Effector CD8-positive, alpha-beta T cell (primary cell): ENCODE measurements at regions not wholly inside any gene's neighbourhood (a gene's known extent, or its start where the extent isn't known, plus 50 kb on each side); places are given as distances from the start of the nearest gene placed in this dataset.

Experiments
- DNase-seq: peaks from one replicate; lab custom pipeline; 2025; lab: John Stamatoyannopoulos, UW

DNA sequence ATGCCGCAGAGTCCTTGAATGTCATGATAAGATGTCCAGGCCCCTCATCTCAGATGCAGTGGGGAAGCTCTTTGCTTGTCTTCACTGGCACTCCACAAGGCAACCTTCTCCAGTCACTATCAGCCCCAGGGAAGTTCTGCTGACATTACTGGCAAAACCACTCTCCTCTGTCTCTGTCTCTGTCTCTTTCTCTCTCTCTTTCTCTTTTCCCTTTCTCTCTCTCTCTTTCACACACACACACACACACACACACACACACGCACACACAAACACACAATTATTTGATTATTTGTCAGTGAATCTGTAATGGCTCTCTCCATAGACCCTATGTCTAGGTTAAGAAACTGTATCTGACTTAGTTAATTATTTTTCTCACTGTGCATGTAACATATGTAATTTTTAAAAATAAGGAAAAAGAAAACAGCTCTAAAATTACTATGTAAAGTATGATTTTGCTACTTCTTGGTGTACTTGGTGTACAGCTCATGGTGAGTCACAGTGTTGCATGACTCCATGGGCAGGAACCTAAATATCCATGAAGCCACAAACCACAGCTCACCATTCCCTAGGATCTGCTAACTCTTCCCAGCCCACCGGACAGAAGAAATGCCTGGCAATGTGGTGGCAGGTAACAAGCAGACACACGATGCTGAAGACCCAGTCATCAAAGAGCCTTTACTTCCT is 594.9 kb upstream of the ID2 start:
- no peak for DNase-seq

DNA sequence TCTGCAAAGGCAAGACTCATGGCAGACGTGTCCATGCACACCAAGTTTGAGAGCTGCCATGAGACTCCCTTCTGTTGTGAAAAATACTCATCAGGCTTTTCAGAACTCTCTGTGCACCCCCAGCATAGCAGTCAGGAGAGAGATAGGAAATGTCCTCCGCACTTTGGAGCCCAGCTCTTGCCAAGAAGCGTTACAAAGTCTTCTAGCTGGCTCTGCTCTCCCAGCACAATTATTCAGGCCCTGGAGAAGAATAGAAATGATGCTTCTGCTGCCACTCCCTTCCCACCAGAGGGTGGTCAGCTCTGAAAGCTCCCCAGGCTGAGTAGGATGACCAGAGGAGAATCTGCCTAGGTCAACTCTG is 594.4 kb upstream of the ID2 start:
- DNase-seq = no peak

DNA sequence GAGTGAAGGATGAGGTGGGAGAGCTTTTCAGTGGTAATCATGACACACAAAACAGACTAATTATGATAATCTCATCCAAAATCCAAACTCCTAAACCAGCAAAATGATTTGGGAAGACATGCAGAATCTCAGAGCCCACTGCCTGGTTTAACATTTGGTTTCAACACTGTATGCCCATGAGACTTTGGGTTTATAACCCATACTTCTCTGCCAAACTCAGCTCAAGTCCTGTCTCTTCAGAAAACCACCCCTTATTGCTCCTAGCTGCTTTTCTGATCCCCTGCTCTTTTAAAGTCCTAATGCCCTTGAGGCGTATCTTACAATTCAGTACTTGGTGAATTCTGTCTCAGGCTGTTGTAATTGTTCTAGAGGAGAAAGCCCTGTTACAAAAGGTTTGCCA is 593.0 kb upstream of the ID2 start:
- no peak for DNase-seq

DNA sequence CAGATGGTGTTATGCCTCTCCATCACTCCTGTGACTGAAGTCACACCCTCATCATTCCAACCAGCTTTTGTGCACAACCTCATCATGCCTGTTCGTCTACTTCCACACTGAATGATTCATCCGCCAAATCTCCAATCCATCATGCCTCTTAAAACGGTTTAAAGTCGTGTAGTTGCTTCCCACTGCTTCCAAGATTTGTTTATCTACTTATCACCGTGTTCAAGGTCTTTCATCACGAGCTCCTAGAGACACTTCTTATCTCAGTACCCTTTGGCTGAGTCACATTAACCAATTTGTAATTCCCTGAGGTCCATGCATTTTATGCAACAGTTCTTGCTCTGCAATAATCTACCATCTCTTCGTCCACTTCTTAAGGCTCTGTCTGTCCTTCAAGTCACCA is 592.3 kb upstream of the ID2 start:
- DNase-seq = no peak

DNA sequence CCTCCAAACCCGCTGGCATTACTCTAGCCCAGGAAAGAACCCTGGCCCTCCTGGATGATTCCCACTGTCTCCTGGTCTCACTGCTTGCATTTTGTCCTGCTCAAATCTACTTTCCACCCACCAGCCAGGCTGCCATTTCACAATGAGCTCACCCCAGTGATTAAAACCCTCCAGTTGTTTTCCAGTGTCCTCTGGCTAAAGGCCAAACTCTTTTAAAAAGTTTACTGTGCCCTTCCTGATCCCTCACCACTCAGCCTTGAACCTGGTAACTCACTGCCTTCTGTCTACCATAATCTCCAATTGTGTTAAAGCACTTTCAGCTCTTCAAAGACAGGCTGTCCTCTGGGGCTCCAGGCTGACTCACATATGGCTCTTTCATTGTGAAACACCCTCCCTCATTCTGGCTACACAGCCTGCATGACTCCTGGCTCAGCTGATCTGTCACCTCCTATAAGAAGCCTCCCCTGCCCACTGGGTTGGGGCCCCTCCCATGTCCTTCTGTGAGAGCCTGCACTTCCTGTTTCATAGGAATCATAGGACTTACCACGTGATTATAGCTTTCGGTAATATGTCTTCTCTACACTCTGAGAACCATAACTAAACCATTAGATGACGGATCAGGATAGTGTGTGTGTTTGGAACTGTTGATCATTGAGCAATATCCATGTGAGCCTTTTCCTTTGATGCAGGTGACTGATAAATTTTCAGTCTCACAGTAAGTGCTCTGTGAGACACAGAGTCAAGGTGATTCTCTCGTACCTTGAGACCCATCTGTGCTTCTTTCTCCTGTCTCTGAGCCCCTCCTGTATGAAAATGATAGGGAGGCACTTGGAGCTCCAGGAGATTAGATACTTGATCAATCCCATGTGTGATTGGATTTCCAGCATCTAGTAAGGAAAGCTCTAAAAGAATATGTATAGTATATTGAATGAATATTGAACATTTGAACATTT is 590.8 kb upstream of the ID2 start:
- DNase-seq = no peak

DNA sequence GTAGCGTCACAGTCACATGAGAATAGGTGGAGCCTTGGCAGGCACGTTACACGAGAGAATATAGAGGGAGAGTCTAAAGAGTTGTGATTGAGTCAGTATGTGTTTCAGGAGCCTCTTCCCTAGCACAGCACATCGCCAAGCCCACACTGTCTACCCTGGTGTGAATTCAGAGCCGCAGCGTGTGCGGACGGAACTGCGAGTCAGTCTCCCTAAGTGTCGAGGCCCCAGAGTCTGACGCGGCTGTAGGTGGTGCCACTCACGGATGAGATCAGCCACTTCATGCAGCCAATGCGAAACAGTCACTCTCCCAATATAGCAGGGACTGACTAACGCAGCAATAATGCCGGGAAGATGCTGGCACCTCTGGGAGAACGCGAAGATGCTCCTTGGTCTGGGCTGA is 587.3 kb upstream of the ID2 start:
- no peak for DNase-seq

DNA sequence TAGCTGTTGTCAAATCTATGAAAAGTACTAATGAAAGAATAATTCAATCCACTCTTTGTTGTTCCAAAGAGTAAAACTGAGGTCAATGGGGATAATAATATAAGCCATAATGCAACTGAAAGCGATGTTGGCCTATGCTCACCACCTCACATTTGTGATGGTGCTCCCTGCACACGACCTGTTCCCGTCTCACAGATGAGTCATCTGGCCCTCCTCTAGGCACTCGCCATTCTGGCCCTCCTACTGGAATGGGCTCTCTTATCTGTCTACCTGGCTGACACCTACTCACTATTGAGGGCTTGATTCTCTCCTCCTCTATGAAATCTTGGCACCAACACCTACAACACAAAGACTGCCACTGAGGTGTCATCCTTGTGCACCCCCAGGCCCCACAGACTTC is 585.9 kb upstream of the ID2 start:
- no peak for DNase-seq

DNA sequence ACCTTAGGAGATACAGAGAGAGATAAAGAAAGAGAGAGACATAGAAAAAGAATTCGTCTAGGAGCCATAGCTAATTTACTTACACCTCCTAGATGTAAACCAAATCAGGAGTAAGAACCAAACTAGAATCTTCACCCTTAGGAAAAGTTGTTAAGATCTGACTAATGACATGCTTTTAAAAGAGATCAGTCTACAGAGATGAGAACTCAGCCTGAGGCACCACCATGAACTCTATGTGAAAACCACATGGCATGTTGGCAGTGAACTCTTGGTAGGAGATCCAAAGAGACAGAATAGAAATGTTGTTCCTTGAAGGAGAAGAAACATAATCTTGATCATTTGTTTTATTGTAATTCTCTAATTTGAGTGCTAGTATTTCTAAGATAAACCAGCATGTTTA is 585.4 kb upstream of the ID2 start:
- no peak for DNase-seq

DNA sequence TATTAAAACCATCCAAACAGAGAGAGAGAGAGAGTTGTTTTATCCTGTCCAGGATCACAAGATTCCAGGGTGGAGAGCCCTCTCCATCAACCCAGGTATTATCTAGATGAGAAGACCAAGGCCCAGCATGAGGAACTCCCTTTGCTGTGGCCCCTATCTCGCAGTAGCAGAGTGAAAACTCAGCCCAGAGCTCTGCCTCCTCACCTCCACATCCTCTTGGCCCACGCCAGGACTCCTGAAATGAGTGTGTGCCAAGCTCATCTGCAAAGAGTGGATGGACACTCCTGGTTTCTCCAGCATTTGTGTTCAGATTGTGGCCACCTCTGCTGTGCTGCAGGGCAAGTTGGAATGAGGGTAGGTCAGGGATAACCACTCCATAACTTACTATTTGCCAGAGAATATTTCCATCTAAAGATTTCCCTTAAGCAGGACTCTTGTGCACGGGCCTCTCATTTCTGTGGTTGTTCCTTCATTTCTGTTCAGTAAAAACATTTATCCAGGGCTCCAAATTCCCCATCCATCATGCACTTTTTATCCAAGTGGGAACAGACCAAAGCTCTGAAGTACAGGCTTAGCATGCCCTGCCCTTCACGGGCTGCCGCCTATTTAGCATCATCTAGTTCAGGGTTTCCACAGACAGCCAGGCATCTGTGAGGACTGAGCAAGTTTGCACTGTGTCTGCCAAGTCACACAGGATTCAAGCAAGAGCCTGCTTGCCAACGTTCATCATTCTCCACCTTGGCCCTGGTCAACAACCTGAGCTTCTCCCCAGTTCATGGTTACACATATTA is 583.2 kb upstream of the ID2 start:
- no peak for DNase-seq

DNA sequence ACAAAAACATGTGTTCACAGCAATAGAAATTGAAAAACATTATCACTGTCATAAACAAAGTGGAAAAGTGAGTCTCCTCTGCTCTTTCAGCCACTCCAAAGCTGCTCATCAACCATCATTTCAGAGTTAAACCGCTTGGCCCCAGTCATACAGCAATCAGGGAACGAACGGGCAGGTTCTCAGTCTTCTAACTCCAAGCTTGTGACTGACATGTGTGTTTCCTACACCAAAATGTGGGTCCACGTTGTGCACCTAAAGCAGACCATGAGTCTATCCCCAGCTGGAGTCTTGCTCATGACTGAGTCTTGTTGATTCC is 582.6 kb upstream of the ID2 start:
- no peak for DNase-seq

DNA sequence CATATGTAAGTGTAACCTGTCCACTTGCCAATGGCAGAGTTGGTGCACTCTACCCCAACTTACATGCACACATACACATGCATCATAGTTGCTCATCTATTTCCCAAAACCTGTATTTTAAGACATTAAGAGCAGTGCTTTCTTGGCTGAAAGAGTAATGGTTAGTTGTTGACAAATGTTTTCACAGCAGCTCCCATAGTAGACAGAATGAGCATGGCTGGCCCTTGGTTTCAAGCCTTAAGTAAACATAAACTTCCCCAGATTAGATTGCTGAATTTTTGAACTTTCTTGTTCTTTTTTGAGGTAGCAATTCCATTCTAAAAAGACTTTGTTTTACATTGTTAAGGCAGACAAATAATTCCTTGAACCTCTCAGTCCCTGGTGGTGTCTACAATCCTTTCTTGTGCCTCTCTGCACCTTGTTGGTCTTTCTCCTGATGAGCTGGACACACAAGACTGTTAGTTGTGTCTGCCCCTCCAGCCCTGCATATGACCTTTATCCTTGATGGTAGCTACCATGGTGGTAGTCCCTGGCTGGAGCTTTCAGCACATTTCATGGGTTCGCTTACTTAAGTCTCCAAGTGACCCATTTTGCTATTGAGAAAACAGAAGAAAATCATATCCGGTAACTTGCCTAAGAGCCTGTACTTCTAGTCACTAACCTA is 580.1 kb upstream of the ID2 start:
- DNase-seq = no peak

DNA sequence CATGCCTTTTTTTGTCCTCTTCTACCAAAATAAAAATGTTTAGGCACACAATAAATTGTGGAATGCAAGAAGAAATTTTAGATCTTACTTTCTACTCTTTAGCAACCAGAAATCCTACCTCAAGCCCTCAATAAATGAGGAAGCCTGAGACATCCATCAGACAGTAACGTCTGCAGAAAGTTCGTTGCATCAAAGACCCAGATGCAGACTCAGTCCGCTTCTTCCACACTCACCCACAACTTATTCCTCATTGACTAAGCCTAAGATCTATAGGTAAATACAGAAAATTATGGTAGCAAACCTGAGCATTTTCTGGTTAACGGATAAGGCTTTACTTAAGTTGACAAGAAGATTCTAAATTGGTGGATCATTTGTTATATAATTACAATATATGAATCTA is 579.4 kb upstream of the ID2 start:
- no peak for DNase-seq

DNA sequence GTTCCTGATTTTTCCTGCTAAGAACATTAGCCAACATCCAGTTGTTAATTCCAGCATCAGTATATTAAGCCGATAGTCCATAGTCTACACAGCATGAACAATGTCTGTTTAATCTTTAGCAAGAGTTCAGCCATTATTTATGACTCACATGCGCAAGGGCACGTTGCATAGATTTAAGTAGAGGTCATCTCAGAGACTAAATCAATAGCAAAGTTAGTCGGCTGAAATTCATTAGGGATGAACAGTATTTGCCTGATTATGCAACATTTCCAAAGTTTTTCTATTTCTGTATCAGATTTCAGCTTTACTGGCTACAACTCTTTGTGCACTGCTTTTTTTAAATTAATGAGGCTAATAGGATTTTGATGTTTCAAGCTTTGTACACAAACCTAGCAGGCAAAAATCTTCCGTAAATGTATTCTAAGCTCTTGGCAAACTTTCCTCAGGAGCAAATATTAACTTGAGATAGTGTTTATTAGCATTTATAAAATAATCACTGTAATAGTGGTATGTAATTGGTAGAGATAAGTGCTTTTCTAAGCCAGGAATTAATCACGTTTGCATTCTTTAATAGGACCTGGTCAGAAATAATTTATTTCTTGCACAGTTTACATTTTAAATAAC is 578.7 kb upstream of the ID2 start:
- DNase-seq = no peak

DNA sequence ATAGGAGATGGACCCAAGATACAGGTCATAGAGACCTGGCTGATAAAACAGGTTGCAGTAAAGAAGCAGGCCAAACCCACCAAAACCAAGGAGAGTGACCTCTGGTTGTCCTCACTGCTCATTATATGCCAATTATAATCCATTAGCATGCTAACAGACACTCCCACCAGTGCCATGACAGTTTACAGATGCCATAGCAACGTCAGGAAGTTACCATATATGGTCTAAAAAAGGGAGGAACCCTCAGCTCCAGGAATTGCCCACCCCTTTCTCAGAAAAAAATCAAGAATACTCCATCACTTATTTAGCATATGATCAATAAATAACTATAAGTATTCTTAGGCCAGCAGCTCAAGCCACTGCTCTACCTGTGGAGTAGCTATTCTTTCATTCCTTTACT is 574.7 kb upstream of the ID2 start:
- no peak for DNase-seq

DNA sequence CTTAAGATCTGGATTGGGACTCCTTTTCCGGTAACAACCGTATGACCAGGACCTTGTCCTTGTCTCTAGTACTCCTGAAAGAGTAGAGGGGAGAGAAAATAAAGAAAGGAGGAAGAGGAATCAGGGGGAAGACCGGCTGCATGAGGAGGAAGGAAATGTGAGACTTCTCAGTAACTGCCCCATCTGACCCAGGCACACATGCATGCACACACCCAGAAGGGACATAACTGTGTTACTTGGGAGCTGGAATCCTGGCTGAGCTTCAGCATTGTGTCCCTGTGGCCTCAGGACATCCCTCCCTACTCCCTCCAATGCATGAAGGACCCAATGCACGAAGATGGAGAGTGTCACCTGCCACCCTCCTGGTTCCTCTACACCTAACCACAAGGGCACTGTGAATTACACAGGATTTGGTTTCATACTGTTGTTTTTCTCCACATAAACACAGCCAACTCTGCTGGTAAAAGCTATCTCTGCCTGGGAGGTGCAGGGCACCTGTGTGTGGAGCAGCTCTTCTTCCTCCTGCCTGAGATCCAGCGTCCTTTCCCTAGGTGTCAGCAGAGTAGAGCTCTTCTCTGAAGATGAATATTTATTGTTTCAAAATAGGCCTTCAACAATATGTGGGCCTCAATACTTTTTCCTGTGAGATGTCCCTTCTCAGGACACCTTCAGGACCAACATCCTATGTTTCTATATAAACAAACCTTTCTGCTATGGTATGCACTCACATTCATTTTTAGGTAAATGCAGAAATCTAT is 574.1 kb upstream of the ID2 start:
- DNase-seq = no peak

DNA sequence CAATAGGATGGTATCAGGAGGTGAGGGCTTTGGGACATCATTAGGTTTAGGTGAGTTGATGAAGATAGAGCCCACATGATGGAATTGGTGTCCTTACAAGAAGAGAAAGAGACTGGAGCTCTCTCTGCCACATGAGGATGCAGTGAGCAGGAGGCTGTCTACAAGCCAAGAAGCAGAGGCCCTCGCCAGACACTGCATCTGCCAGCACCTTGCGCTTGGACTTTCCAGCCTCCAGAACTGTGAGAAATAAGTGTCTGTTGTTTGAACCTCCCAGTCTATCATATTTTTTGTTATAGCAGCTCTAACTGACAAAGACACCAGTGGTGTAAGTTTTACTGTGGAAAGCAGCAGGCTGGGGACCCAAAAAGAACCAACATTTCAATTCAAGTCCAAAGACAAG is 571.1 kb upstream of the ID2 start:
- DNase-seq = no peak

DNA sequence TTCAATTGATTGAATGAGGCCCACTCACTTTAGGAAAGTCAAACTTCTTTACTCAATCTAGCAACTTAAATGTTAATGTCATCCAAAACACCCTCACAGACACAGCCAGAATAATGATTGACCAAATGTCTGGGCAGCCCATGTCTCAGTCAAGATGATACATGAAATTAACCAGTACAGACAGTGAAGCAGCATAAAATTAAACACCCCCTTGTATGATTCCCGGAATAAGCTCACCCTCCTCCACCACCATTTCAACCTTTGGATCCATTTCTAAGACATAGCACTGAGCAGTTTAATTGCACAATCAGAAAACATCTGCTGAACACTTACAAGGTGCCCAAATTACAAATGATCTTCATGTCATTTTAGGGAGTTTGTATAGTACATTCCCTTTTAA is 570.7 kb upstream of the ID2 start:
- no peak for DNase-seq

DNA sequence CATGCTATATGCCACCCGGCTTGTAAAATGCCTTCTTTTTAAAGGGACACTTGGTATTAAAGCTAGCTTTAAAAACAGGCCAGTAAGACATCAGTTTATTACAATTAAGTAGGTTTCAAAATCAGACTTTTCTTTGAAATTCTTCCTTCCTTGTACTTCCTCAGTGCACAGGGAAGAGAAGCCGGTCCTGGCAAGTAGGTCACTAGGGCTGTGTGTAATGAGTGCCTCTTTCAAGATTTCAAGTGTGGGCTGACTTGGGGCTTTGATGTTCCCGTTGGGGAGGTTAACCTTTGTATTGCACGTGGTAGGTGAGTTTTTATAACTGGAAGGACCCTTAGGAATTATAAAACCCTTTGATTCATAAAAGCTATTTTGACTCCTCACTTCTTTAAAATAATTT is 566.4 kb upstream of the ID2 start:
- no peak for DNase-seq

DNA sequence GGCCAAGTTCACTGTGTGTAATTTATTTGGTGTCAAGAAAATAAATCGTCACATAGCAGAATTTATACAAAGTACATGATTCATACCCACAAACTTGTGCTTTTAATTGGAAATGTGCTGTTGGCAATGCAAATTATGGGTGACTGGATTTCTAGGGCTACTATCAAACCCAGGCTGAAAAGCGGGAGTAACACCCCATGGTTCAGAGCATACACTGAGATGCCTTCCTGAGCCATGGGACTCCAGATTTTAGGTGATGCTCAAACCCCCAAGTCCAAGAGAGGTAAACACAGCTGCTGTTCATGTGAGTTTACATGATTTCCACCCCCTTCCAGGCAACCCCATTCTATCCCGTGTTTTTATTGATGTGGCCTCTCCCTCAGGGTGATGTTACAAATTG is 565.9 kb upstream of the ID2 start:
- DNase-seq = no peak

DNA sequence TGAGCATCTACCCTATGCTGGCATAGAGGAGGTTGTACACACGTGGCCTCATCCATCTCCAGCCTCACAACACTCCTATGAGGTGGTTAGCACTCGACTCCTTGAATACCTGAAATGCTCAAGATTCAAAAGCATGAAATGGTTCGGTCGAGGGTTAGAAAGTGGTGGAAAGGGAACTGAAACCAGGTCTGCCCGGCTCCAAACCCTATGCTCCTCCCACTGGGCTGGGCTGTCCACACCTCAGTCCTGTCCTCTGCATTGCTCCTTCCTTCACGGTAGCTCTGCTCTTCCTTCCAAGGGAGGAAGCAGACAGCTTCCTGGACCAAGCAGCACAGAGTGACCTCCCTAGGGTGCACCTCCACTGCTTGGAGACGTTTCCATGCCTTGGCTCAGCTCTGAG is 565.2 kb upstream of the ID2 start:
- DNase-seq = no peak
